ENCODE measurements at regions not wholly inside any gene's neighbourhood (a gene's known extent, or its start where the extent isn't known, plus 50 kb on each side); places are given as distances from the start of the nearest gene placed in this dataset.

DNA sequence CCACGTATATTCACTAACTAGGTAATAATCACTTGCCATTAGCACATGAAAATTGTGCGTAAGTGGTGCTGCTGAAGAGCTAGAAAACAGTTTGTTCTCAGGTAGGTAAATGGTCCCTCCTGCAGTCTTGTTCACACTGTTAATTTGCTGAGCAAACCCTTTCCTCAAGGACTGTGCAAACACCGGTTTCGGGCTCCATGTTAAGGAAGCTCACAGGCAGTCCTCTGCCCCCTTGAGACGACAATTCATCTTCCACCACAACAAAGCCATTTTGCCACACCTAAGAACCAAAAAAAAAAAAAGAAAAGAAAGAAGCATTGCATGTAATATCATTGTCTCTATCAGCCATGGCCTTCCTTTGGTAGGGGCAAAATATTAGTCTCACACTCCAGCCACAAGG lies 193.9 kb downstream of the BCL11A start:
- Histone ChIP-seq H3K4me3 (ENCODE audit: insufficient read length, low read depth) (no peak overlapping the region), H3K27me3 (ENCODE audit: insufficient read depth, insufficient read length) (no peaks in the 10 kb centered on the region), H3K9me3 (ENCODE audit: insufficient read depth, low read length) (no peaks in the 10 kb centered on the region), H3K9ac (ENCODE audit: insufficient read length, low read depth) (no peak overlapping the region), H3K36me3 (ENCODE audit: insufficient read depth, insufficient read length, low read length) (no peaks in the 10 kb centered on the region), H3K4me1 (ENCODE audit: insufficient read depth, insufficient read length) (no peaks in the 10 kb centered on the region)
- TF ChIP-seq ZNF274 (IDR thresholded peaks at IDR 0.05; ENCODE audit: low read depth, low read length), result no peak
- no peak for TF ChIP-seq SUZ12 (IDR thresholded peaks at IDR 0.05; ENCODE audit: extremely low read depth, insufficient read depth, insufficient read length)
- TF ChIP-seq YY1 (IDR thresholded peaks at IDR 0.05; ENCODE audit: insufficient read depth, insufficient read length), result no peak
- DNase-seq (ENCODE audit: low read depth, low spot score), result no peak

DNA sequence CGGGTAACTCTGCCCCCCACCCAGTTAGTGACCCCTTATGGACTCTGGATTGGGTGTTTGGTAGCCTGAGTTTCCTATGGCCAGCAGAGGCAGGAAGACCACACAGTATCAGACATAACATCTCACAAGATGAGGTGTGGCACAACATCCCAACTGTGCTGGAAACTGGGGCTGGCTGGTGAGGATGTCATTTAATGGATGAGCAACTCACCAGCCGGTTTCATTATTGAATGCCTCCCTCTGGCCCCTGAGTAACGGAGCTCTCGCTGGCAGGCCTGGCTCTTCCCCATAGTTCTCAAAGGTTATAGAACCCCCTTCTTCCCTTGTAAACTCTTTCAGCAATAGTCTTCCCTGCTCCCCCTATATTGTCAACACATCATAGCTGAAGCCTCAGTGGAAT lies 195.0 kb downstream of the BCL11A start:
- Histone ChIP-seq H3K27me3 (ENCODE audit: insufficient read depth, insufficient read length) (no peaks in the 10 kb centered on the region), H3K4me1 (ENCODE audit: insufficient read depth, insufficient read length) (no peaks in the 10 kb centered on the region), H3K9ac (ENCODE audit: insufficient read length, low read depth) (no peak overlapping the region), H3K4me3 (ENCODE audit: insufficient read length, low read depth) (no peak overlapping the region), H3K36me3 (ENCODE audit: insufficient read depth, insufficient read length, low read length) (no peaks in the 10 kb centered on the region), H3K9me3 (ENCODE audit: insufficient read depth, low read length) (no peaks in the 10 kb centered on the region)
- TF ChIP-seq ZNF274 (IDR thresholded peaks at IDR 0.05; ENCODE audit: low read depth, low read length), result no peak
- DNase-seq (ENCODE audit: low read depth, low spot score), result no peak

DNA sequence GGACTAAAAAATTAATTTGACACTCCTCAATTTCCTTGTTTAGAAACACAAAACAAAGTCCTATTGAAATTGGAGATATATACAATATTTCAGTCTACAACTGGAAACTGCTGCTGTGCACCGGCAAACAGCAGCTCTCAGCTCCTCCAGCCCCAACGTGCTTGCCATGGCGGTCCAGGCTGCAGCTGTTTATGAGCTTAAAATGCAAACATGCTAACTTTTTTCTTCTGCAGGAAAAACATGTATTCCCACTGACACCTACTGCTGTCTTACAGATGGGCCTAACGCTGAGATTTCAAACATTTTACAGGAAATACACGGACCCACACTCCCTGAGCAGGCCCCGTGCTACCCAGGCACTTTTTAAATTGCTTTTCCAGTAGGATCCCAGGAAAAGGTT lies 195.5 kb downstream of the BCL11A start:
- no peaks in the 10 kb centered on the region for H3K9me3 ChIP-seq (ENCODE audit: insufficient read depth, low read length)
- TF ChIP-seq YY1 (IDR thresholded peaks at IDR 0.05; ENCODE audit: insufficient read depth, insufficient read length) (no peak), ZNF274 (IDR thresholded peaks at IDR 0.05; ENCODE audit: low read depth, low read length) (no peak), SUZ12 (IDR thresholded peaks at IDR 0.05; ENCODE audit: extremely low read depth, insufficient read depth, insufficient read length) (no peak)
- H3K36me3 ChIP-seq (ENCODE audit: insufficient read depth, insufficient read length, low read length), result no peaks in the 10 kb centered on the region
- no peaks in the 10 kb centered on the region for H3K4me1 ChIP-seq (ENCODE audit: insufficient read depth, insufficient read length)
- no peak overlapping the region for H3K4me3 ChIP-seq (ENCODE audit: insufficient read length, low read depth)
- H3K9ac ChIP-seq (ENCODE audit: insufficient read length, low read depth), result no peak overlapping the region
- H3K27me3 ChIP-seq (ENCODE audit: insufficient read depth, insufficient read length), result no peaks in the 10 kb centered on the region
- DNase-seq (ENCODE audit: low read depth, low spot score), result no peak

DNA sequence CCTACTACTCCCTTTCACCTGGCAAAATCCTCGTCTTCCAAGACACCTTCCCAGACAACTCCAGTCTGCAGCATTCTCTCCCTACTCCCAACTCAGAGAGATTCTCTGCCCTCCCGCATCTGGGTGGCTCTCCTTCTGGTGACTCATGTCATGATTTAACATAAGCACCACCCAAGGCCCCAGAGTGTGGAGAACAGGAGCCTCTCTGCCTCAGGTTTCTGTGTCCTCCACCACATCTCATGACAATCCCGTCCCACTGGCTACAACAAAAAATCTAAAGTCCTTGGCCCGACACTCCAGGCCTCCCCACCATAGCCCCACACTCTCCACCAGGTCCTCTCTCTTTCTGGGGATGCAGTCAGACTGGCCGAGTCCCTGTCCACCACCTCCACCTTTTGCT lies 197.1 kb downstream of the BCL11A start:
- H3K9me3 ChIP-seq (ENCODE audit: insufficient read depth, low read length), result no peaks in the 10 kb centered on the region
- TF ChIP-seq YY1 (IDR thresholded peaks at IDR 0.05; ENCODE audit: insufficient read depth, insufficient read length), result no peak
- no peak for TF ChIP-seq ZNF274 (IDR thresholded peaks at IDR 0.05; ENCODE audit: low read depth, low read length)
- TF ChIP-seq SUZ12 (IDR thresholded peaks at IDR 0.05; ENCODE audit: extremely low read depth, insufficient read depth, insufficient read length), result no peak
- no peak for DNase-seq (ENCODE audit: low read depth, low spot score)
- no peaks in the 10 kb centered on the region for H3K27me3 ChIP-seq (ENCODE audit: insufficient read depth, insufficient read length)
- H3K36me3 ChIP-seq (ENCODE audit: insufficient read depth, insufficient read length, low read length), result no peaks in the 10 kb centered on the region
- no peak overlapping the region for H3K4me3 ChIP-seq (ENCODE audit: insufficient read length, low read depth)
- H3K9ac ChIP-seq (ENCODE audit: insufficient read length, low read depth), result no peak overlapping the region
- H3K4me1 ChIP-seq (ENCODE audit: insufficient read depth, insufficient read length), result no peaks in the 10 kb centered on the region

DNA sequence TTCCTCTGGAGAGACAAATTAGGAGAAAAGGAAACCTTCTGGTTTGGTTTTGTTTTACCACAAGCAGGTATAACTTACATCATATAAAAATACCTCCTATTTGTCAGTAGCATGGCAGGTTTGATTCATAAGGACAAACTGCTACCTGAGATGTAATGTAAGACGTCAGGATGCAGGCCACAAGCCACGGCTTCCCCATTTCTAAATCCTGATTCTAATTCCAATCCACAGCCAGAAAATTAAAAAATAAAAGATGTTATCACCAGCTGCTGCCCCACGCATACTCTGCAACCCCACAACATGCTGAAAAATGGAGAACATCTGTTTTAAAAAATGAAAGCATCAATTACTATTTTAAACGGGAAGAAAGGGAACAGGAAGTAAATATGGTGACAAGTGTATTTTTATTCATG lies 197.6 kb downstream of the BCL11A start:
- H3K4me1 ChIP-seq (ENCODE audit: insufficient read depth, insufficient read length), result no peaks in the 10 kb centered on the region
- TF ChIP-seq ZNF274 (IDR thresholded peaks at IDR 0.05; ENCODE audit: low read depth, low read length) (no peak), YY1 (IDR thresholded peaks at IDR 0.05; ENCODE audit: insufficient read depth, insufficient read length) (no peak), SUZ12 (IDR thresholded peaks at IDR 0.05; ENCODE audit: extremely low read depth, insufficient read depth, insufficient read length) (no peak)
- H3K9me3 ChIP-seq (ENCODE audit: insufficient read depth, low read length), result no peaks in the 10 kb centered on the region
- H3K36me3 ChIP-seq (ENCODE audit: insufficient read depth, insufficient read length, low read length), result no peaks in the 10 kb centered on the region
- no peak for DNase-seq (ENCODE audit: low read depth, low spot score)
- H3K4me3 ChIP-seq (ENCODE audit: insufficient read length, low read depth), result no peak overlapping the region
- no peak overlapping the region for H3K9ac ChIP-seq (ENCODE audit: insufficient read length, low read depth)
- H3K27me3 ChIP-seq (ENCODE audit: insufficient read depth, insufficient read length), result no peaks in the 10 kb centered on the region

DNA sequence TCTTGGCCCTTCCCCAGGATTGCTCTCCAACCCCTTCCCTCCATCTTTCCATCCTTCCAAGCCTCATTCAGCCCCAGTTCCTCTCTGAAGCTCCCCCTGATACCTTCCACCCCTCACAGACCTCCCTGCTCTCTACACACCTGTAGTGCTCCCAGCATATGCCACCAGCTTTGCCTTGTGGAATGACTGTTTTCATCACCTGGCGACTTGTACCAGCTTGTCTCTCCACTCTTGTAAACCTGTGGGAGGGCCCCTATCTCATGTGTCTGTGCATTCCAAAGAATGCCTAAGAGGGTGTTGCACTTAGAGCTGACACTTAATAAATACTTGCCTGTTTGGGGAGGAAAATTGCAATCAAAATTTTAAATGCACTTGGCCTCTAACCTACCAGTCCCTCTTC lies 198.7 kb downstream of the BCL11A start:
- Histone ChIP-seq H3K27me3 (ENCODE audit: insufficient read depth, insufficient read length) (no peaks in the 10 kb centered on the region), H3K4me3 (ENCODE audit: insufficient read length, low read depth) (no peak overlapping the region), H3K36me3 (ENCODE audit: insufficient read depth, insufficient read length, low read length) (no peaks in the 10 kb centered on the region), H3K9me3 (ENCODE audit: insufficient read depth, low read length) (no peaks in the 10 kb centered on the region), H3K4me1 (ENCODE audit: insufficient read depth, insufficient read length) (no peaks in the 10 kb centered on the region), H3K9ac (ENCODE audit: insufficient read length, low read depth) (no peak overlapping the region)
- DNase-seq (ENCODE audit: low read depth, low spot score), result no peak
- TF ChIP-seq YY1 (IDR thresholded peaks at IDR 0.05; ENCODE audit: insufficient read depth, insufficient read length), result no peak
- no peak for TF ChIP-seq ZNF274 (IDR thresholded peaks at IDR 0.05; ENCODE audit: low read depth, low read length)
- TF ChIP-seq SUZ12 (IDR thresholded peaks at IDR 0.05; ENCODE audit: extremely low read depth, insufficient read depth, insufficient read length), result no peak

DNA sequence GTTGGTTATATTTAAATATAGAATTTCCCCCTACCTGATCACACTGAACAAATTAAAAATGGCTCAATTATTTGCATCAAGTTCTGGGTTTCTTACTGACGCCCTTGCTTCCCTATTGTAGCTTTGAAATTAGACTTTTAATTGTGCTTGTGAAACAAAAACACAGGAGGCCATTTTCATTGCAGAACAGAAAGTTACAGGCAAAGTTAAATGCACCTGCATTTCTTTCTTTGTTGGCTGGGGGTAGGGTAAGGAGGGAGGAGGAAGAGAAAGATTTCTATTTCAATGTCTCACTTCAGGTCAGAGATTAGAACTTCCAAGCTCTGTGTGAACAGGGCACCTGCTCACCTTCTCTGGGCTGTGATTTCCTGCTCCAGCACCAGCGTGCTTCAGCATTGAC lies 199.6 kb downstream of the BCL11A start:
- Histone ChIP-seq H3K4me3 (ENCODE audit: insufficient read length, low read depth) (no peak overlapping the region), H3K4me1 (ENCODE audit: insufficient read depth, insufficient read length) (no peaks in the 10 kb centered on the region), H3K36me3 (ENCODE audit: insufficient read depth, insufficient read length, low read length) (no peaks in the 10 kb centered on the region), H3K9me3 (ENCODE audit: insufficient read depth, low read length) (no peaks in the 10 kb centered on the region), H3K27me3 (ENCODE audit: insufficient read depth, insufficient read length) (no peaks in the 10 kb centered on the region), H3K9ac (ENCODE audit: insufficient read length, low read depth) (no peak overlapping the region)
- no peak for DNase-seq (ENCODE audit: low read depth, low spot score)
- no peak for TF ChIP-seq ZNF274 (IDR thresholded peaks at IDR 0.05; ENCODE audit: low read depth, low read length)
- TF ChIP-seq SUZ12 (IDR thresholded peaks at IDR 0.05; ENCODE audit: extremely low read depth, insufficient read depth, insufficient read length), result no peak
- TF ChIP-seq YY1 (IDR thresholded peaks at IDR 0.05; ENCODE audit: insufficient read depth, insufficient read length), result no peak

DNA sequence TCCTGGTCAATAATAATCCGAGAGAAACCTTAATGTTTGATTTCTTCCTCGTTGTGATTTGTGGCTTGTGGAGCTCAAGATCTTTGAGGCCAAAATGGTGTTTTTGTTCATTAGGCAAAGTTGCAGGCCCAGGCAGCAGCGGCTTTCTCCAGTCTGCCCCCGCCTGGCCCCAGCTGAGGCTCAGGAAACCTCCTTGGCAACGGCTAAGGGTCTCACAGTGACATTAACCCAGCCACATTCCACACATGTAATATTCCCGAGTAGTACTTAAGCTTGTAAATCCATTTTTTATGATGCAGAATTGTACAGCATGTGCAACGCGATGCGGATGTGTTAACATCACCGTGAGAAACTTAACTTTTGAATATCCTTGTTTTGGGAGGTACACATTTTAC lies 200.1 kb downstream of the BCL11A start:
- TF ChIP-seq ZNF274 (IDR thresholded peaks at IDR 0.05; ENCODE audit: low read depth, low read length), result no peak
- TF ChIP-seq SUZ12 (IDR thresholded peaks at IDR 0.05; ENCODE audit: extremely low read depth, insufficient read depth, insufficient read length), result no peak
- no peak overlapping the region for H3K9ac ChIP-seq (ENCODE audit: insufficient read length, low read depth)
- no peaks in the 10 kb centered on the region for H3K9me3 ChIP-seq (ENCODE audit: insufficient read depth, low read length)
- no peaks in the 10 kb centered on the region for H3K4me1 ChIP-seq (ENCODE audit: insufficient read depth, insufficient read length)
- H3K27me3 ChIP-seq (ENCODE audit: insufficient read depth, insufficient read length), result no peaks in the 10 kb centered on the region
- peak; percentile 15 for DNase-seq (ENCODE audit: low read depth, low spot score)
- H3K36me3 ChIP-seq (ENCODE audit: insufficient read depth, insufficient read length, low read length), result no peaks in the 10 kb centered on the region
- H3K4me3 ChIP-seq (ENCODE audit: insufficient read length, low read depth), result no peak overlapping the region
